GM21390 (cell line): ENCODE measurements at regions not wholly inside any gene's neighbourhood (a gene's known extent, or its start where the extent isn't known, plus 50 kb on each side); places are given as distances from the start of the nearest gene placed in this dataset.

Experiments
- ATAC-seq: cut with Tn5 transposase; IDR thresholded peaks from one replicate; pipeline ENCODE4 v1.9.1; 2021; ENCODE audit not compliant: unreplicated experiment

GRCh38 chr6:129778793-129779192, 68.8 kb upstream of the ARHGAP18 start:
- ATAC-seq = no peak

- no peak for ATAC-seq
Observed at GRCh38 chr6:129777371-129777770, 67.4 kb upstream of the ARHGAP18 start.

GRCh38 chr6:129776542-129777330, 66.8 kb upstream of the ARHGAP18 start:
- ATAC-seq = no peak

- no peak for ATAC-seq
Observed at GRCh38 chr6:129774697-129775447, 64.9 kb upstream of the ARHGAP18 start.

- ATAC-seq = no peak
Observed at GRCh38 chr6:129773304-129773703, 63.3 kb upstream of the ARHGAP18 start.

GRCh38 chr6:129771678-129772077, 61.7 kb upstream of the ARHGAP18 start:
- ATAC-seq = no peak

- ATAC-seq = no peak
Observed at GRCh38 chr6:129767776-129768485, 58.0 kb upstream of the ARHGAP18 start.

- peak; percentile 79 for ATAC-seq
Observed at GRCh38 chr6:129766959-129767728, 57.2 kb upstream of the ARHGAP18 start.

- no peak for ATAC-seq
Observed at GRCh38 chr6:129764761-129765407, 54.9 kb upstream of the ARHGAP18 start.

- ATAC-seq = no peak
Observed at GRCh38 chr6:129759796-129760605, 50.0 kb upstream of the ARHGAP18 start.
